Testis (tissue), 2 donors: ENCODE measurements at regions not wholly inside any gene's neighbourhood (a gene's known extent, or its start where the extent isn't known, plus 50 kb on each side); places are given as distances from the start of the nearest gene placed in this dataset.
A peak's percentile ranks its signal among the peaks of the same experiment; 100 is the strongest.

Source experiments
- DNase-seq: peaks from one replicate; pipeline ENCODE4 v3.0.0-alpha.2; 2019
- H3K27ac ChIP-seq, 2 donors: fragments of 200-600 bp; sonication (generic); one replicate each; pipeline ENCODE4 v1.5.1; 2019
- H3K27me3 ChIP-seq: fragments of 200-600 bp; sonication (generic); one replicate; pipeline ENCODE4 v1.5.1; 2019
- H3K36me3 ChIP-seq: fragments of 200-600 bp; sonication (generic); one replicate; pipeline ENCODE4 v1.5.1; 2017; ENCODE audit warnings: low read depth; ENCODE audit errors: missing control alignments
- H3K4me1 ChIP-seq: fragments of 200-600 bp; sonication (generic); one replicate; pipeline ENCODE4 v1.5.1; 2019
- H3K4me3 ChIP-seq, 2 donors: fragments of 200-600 bp; sonication (generic); one replicate each; pipeline ENCODE4 v1.5.1; 2017 to 2019
- H3K9me3 ChIP-seq: fragments of 200-600 bp; sonication (generic); one replicate; pipeline ENCODE4 v1.5.1; 2017
- POLR2A ChIP-seq: fragments of 450-650 bp; IDR thresholded peaks from one replicate; pipeline ENCODE4 v1.6.1; 2017; ENCODE audit warnings: antibody characterized with exemption, mild to moderate bottlenecking, moderate library complexity
- WGBS, 2 donors: methylation state at CpG; one replicate each; pipeline ENCODE4 v1.1.5; 2018; 5-methylcytosine and 5-hydroxymethylcytosine counted together
- intact Hi-C: fragments of 100-400 bp; cut with DNase I; formaldehyde crosslinking; loops from one replicate; pipeline ENCODE4 v1.15.1; 2023; ENCODE audit warnings: low total_unique reads
- TF ChIP-seq, protein P1 (sequence below), 3 experiments: fragments of 450-650 bp in 2 of 3; fragments of 200-600 bp in 1 of 3; sonication (generic) in 1 of 3; IDR thresholded peaks; one replicate each; pipeline ENCODE4 v1.5.1; 2016 to 2019; ENCODE audit warnings: antibody characterized with exemption in 3 of 3, mild to moderate bottlenecking in 2 of 3, moderate library complexity in 1 of 3

DNA sequence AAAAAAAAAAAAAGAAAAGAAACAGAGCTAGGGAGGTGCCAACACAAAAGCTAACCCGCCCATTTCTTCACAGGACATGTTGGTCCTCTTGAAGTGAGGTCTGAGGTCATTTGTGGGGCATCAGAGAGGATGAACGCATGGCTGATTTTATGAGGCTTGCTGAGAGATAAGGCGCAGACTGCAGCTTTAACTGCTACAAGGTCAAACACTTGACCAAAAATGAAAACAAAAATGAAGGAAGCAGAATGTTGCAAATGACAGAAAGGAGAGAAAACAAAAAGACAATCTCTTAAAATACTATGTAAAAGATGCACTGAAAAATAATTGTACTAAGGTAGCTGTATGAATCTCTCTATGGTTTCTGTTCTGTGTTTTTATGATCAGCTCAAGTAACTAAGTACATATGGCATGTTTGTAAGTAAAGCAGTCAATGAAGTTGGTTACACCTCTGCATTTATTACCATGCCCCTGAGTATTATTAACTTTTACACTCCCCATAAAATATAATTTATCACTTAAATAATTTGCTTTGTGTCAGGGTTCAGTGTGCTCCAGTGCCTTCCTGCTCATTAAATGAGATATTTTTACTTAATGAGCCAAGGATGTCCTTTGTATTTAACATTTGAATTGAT, 249.1 kb upstream of the NR5A2 start:
- intact Hi-C loops, result no loop called here
- Histone ChIP-seq H3K36me3 (no peaks in the 10 kb centered on the region), H3K9me3 (no peaks in the 10 kb centered on the region), H3K4me1 (no peaks in the 10 kb centered on the region), H3K4me3 (no peak overlapping the region), H3K27me3 (no peaks in the 10 kb centered on the region), H3K27ac (no peak overlapping the region)
- TF ChIP-seq, protein P1, sequence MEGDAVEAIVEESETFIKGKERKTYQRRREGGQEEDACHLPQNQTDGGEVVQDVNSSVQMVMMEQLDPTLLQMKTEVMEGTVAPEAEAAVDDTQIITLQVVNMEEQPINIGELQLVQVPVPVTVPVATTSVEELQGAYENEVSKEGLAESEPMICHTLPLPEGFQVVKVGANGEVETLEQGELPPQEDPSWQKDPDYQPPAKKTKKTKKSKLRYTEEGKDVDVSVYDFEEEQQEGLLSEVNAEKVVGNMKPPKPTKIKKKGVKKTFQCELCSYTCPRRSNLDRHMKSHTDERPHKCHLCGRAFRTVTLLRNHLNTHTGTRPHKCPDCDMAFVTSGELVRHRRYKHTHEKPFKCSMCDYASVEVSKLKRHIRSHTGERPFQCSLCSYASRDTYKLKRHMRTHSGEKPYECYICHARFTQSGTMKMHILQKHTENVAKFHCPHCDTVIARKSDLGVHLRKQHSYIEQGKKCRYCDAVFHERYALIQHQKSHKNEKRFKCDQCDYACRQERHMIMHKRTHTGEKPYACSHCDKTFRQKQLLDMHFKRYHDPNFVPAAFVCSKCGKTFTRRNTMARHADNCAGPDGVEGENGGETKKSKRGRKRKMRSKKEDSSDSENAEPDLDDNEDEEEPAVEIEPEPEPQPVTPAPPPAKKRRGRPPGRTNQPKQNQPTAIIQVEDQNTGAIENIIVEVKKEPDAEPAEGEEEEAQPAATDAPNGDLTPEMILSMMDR (IDR thresholded peaks at IDR 0.05), result no peak
- TF ChIP-seq POLR2A, result no peak
- DNase-seq, result peak; percentile 48
- WGBS, 2 donors, result 54 to 67% methylated on average over 3 of the region's 3 CpGs

DNA sequence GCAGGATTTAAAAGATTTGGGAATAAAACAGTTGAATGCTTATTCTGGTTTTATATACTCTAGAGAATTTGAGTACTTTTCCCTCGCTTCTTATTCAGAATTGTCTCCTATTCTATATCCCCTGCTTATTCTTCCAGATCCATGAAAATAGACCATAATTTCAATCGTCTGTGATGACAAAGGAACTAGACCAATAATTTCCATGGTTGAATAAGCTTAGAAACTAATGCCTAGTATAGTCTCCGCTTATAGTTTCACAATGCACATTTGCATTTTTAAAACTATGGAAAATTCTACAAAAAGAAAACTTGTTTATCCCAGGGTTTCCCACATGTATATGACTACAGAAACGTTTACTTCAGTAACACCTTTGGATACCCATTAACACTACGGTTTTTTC, 247.4 kb upstream of the NR5A2 start:
- H3K27ac ChIP-seq, result no peak overlapping the region

DNA sequence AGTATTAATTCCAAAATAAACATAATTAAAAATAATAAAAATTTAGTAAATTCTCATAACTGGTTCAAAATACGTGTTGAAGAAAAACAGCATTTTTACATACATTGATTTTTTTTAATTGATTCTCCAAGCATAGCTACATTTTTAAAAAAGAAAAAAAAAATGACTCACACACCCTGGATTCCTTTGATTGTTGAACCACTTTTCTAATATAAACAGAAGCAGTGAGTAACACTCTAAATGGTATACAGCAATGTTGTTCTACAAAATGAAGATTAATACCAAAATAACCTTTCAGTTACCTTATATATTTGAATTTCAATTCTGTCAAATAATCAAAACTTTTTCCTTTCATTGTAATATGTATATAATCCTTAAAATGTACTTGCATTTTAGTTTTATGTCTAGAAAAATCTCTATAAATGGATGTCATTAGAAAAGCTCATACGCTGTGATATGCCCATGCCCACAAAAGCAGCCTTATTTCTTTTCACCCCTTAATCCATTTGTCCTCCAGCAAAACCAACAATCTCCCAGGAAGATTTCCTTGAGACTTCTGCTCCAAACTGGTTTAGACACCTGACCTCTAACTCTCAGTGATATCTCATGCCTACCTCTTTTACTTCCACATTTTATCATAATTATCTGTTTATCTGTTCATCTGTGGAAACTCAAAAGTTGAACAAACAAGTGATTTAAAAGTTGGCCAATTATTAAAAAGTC, 246.4 kb upstream of the NR5A2 start:
- 97 to 99% methylated on average over 2 of the region's 2 CpGs for WGBS, 2 donors
- no peak overlapping the region for H3K27ac ChIP-seq

More for the DNA sequence above, 247.4 kb upstream of the NR5A2 start:
- Histone ChIP-seq H3K36me3 (no peaks in the 10 kb centered on the region), H3K4me3 (no peak overlapping the region), H3K9me3 (no peaks in the 10 kb centered on the region), H3K4me1 (no peaks in the 10 kb centered on the region), H3K27me3 (no peaks in the 10 kb centered on the region)
- no peak for DNase-seq
- WGBS, 2 donors, result 88 to 90% methylated on average over 5 of the region's 5 CpGs
- TF ChIP-seq POLR2A, result no peak
- TF ChIP-seq, protein P1 (IDR thresholded peaks at IDR 0.05), result no peak
- intact Hi-C loops, result no loop called here

DNA sequence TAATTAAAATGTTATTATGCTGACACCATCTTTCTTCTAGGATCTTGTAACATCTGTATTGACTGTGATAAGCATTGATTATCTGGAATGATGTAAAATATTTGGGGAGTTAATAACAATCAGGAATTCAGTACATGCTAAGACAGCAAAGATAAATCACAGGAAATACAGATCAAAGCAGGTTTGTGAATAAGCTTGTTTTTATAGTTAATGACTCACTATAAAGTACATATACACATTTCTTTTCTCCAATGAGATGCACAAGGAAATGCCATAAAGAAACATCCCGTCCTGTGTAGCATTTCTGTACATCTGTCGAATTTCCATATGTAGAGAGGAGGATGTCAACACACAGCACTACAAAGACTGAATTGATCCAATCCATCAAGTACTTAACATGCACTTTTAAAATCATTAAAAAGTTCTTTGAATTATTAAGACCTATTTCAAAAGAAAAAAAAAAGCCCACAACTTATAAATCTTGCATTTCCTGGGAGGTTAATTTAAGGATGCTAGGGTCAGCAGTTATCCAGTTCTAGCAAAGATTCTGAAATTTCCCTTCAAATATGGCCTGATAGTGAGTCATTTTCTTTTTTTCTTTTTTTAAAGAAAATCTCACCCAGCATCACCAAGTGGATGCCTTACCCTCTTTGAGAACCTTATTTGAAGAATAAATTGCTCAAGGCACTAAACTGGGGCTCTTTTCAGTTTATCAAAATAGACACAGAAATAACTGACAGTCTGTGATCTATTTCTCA, 243.2 kb upstream of the NR5A2 start:
- TF ChIP-seq, protein P1 (IDR thresholded peaks at IDR 0.05), result no peak
- no peak for TF ChIP-seq POLR2A
- Histone ChIP-seq H3K4me3 (no peak overlapping the region), H3K36me3 (no peaks in the 10 kb centered on the region), H3K27ac (no peak overlapping the region), H3K27me3 (no peaks in the 10 kb centered on the region), H3K4me1 (no peaks in the 10 kb centered on the region), H3K9me3 (no peaks in the 10 kb centered on the region)
- intact Hi-C loops, result no loop called here
- DNase-seq, result no peak
- WGBS, 2 donors, result 54 to 72% methylated on average over 2 of the region's 2 CpGs

More for the DNA sequence above, 246.4 kb upstream of the NR5A2 start:
- TF ChIP-seq, protein P1 (IDR thresholded peaks at IDR 0.05), result no peak
- no peak for TF ChIP-seq POLR2A
- DNase-seq, result no peak
- intact Hi-C loops, result no loop called here
- no peaks in the 10 kb centered on the region for H3K36me3 ChIP-seq
- no peaks in the 10 kb centered on the region for H3K9me3 ChIP-seq
- H3K27me3 ChIP-seq, result no peaks in the 10 kb centered on the region
- no peak overlapping the region for H3K4me3 ChIP-seq
- H3K4me1 ChIP-seq, result no peaks in the 10 kb centered on the region
